ENCODE measurements at regions not wholly inside any gene's neighbourhood (a gene's known extent, or its start where the extent isn't known, plus 50 kb on each side); places are given as distances from the start of the nearest gene placed in this dataset.
"Not testable (repeated sequence)": the region's sequence is repeated elsewhere in the genome, so short reads cannot be mapped to it uniquely, and the experiment has no call there.

DNA sequence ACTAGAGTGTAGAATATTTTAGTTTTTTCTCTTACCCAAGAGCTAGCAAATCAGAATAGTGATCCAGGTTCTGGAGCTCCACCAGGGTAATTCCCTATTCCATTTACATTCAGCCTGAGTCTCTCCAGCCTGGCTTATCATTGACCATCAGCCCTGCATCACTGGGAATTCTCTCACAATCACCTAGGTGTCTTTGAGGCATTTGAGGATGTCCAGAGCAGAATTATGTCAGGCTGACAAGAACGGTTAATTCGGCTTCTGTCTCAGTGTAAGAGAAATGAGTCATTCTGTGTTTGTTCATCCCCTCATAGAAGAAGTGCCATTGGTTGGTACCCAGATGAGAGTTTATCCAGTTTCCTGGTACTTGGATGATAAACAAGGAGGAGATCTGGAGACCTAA is 180.5 kb downstream of the ZNF737 start:
- DNase-seq: no peak

GRCh38 chr19:20371911-20372310 is 193.7 kb downstream of the ZNF737 start:
- DNase-seq: no peak

- DNase-seq: not testable (repeated sequence)
Observed at GRCh38 chr19:20371304-20371703, 194.3 kb downstream of the ZNF737 start.

- DNase-seq: peak in 1 of 2 experiments; percentile 4
Observed at GRCh38 chr19:20367811-20368294, 197.7 kb downstream of the ZNF737 start.

DNA sequence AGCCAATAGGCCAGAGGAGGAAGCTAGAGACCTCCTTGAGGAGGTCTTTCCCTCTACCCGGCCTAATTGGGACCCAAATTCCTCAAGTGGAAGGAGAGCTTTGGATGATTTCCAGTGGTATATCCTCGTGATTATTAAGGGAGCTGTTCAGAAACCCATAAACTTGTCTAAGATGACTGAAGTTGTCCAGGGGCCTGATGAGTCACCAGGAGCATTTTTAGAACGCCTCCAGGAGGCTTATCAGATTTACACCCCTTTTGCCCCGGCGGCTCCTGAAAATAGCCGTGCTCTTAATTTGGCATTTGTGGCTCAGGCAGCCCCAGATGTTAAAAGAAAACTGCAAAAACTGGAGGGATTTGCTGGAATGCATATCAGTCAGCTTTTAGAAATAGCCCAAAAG is 198.1 kb downstream of the ZNF486 start:
- DNase-seq: no peak

GRCh38 chr19:20359933-20360720 is 193.1 kb downstream of the ZNF486 start:
- DNase-seq: peak in 1 of 2 experiments; percentile 6

DNA sequence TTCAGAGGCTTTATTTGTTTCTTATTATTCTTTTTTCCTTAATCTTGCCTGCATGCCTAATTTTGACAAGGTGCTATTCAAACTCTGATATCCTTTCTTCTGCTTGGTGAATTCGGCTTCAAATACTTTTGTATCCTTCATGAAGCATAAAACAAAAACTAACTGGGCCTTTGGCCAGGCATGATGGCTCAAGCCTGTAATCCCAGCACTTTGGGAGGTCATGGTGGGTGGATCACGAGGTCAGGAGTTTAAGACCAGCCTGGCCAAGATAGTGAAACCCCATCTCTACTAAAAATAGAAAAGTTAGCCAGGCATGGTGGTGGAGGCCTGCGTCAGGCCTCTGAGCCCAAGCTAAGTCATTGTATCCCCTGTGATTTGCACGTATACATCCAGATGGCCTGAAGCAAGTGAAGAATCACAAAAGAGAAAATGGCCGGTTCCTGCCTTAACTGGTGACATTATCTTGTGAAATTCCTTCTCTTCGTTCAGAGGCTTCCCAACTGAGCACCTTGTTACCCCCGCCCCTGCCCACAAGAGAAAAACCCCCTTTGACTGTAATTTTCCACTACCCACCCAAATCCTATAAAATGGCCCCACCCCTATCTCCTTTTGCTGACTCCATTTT is 191.9 kb downstream of the ZNF486 start:
- not testable (repeated sequence) for DNase-seq

GRCh38 chr19:20357921-20358320 is 190.9 kb downstream of the ZNF486 start:
- DNase-seq: no peak

DNA sequence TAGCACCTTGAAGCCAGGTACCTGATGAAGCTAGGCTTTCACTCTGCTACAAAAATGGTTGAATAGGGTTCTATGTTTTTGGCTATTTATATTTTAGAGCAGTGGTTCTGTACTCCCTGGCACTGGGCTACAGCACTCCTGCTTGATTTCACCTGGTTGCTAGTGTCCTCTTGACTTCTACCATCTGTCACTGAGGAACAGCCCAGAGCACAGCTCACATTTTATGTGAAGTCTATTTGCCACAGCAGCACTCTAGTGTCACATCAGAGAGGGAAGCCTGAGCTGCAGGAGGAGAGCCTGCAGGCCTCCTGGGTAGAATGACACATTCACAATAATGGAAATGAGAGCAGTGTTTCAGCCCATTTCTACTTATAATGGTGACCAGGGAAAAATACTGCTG is 184.2 kb downstream of the ZNF486 start:
- DNase-seq: no peak

- no peak for DNase-seq
Observed at GRCh38 chr19:20349206-20349605, 182.2 kb downstream of the ZNF486 start.

- DNase-seq: no peak
Observed at GRCh38 chr19:20339444-20339843, 172.4 kb downstream of the ZNF486 start.

GRCh38 chr19:20334760-20335159 is 167.7 kb downstream of the ZNF486 start:
- no peak for DNase-seq

DNA sequence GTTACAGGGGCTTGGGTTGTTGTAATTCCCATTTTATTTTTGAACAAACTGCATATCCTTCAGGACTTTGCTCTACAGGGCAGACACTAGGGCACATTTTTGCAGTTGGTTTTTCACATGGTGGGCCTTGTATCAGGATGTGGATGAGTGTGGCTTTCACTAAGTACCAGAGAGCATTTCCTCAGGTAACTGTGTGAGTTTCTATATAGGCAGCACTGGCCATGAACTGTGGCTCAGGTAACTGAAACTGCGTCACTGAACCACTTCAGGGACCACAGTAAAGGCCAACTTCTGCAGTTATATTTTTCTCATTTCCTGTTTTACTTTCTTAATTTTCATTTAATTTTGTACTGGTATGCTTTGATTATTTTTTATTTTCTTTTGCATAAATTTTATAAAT is 166.5 kb downstream of the ZNF486 start:
- DNase-seq: no peak

- DNase-seq: no peak
Observed at GRCh38 chr19:20325151-20325550, 158.1 kb downstream of the ZNF486 start.

DNA sequence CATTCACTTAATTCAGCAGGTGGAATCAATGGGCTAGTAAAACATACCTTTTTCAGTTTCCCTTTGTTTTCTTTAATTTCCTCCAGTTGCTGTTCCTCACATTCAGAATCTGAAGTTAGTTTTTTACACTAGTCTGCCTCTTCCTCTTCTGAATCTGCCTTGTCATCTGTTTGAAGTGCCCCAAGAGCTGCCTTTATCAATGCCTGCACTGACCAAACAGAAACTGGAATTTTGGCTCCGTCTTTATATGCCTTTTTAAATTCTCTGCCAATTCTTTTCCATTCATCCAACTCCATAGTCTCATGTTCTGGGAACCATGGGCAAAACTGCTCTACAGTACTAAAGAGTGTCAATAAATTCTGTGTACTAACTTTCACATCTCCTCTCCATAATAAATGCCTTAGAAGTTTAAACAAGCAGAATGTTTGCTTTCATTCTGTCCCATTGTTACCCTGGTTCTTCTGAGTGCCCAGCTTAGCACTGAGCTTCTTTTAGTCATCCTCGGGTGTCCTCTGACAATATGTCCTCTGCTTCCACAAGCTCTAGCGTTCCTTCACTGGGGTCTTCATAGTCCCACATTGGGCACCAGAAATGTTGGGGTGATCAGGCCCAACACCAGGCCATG is 154.2 kb downstream of the ZNF486 start:
- no peak for DNase-seq

GRCh38 chr19:20320191-20320590 is 153.2 kb downstream of the ZNF486 start:
- no peak for DNase-seq

- DNase-seq: no peak
Observed at GRCh38 chr19:20318616-20319015, 151.6 kb downstream of the ZNF486 start.

- no peak for DNase-seq
Observed at GRCh38 chr19:20315543-20315942, 148.5 kb downstream of the ZNF486 start.

GRCh38 chr19:20313894-20314293 is 146.9 kb downstream of the ZNF486 start:
- no peak for DNase-seq

- no peak for DNase-seq
Observed at GRCh38 chr19:20307127-20307526, 140.1 kb downstream of the ZNF486 start.

- DNase-seq: not testable (repeated sequence)
Observed at GRCh38 chr19:20296314-20296713, 129.3 kb downstream of the ZNF486 start.

GRCh38 chr19:20294181-20294580 is 127.2 kb downstream of the ZNF486 start:
- DNase-seq: no peak

GRCh38 chr19:20292520-20292919 is 125.5 kb downstream of the ZNF486 start:
- DNase-seq: not testable (repeated sequence)

GRCh38 chr19:20289186-20289585 is 122.2 kb downstream of the ZNF486 start:
- no peak for DNase-seq
